Omental fat pad (tissue), 3 donors: ENCODE measurements at regions not wholly inside any gene's neighbourhood (a gene's known extent, or its start where the extent isn't known, plus 50 kb on each side); places are given as distances from the start of the nearest gene placed in this dataset.
"Not testable (repeated sequence)": the region's sequence is repeated elsewhere in the genome, so short reads cannot be mapped to it uniquely, and the experiment has no call there.

Experiments used
- ATAC-seq: fragments of 150-250 bp; one replicate; pipeline ENCODE4 v1.9.1; 2016; ENCODE audit warnings: mild to moderate bottlenecking, moderate library complexity; ENCODE audit not compliant: low FRiP score
- DNase-seq: peaks from one replicate; pipeline ENCODE4 v3.0.0-alpha.2; 2019; ENCODE audit warnings: low spot score
- CTCF ChIP-seq, 3 donors: fragments of 450-650 bp; IDR thresholded peaks; one replicate each; pipeline ENCODE4 v1.5.1; 2016 to 2017; ENCODE audit warnings: antibody characterized with exemption in 3 of 3, mild to moderate bottlenecking in 3 of 3, moderate library complexity in 2 of 3

- DNase-seq (no peak), ATAC-seq (no peak)
- TF ChIP-seq CTCF (IDR thresholded peaks at IDR 0.05) = no peak
Observed at GRCh38 chr1:64343105-64343822, 126.7 kb upstream of the CACHD1 start.

- no peak for TF ChIP-seq CTCF (IDR thresholded peaks at IDR 0.05)
- ATAC-seq (no peak), DNase-seq (no peak)
Observed at GRCh38 chr1:64343823-64344190, 126.1 kb upstream of the CACHD1 start.

GRCh38 chr1:64348270-64348960 is 121.5 kb upstream of the CACHD1 start:
- no peak for ATAC-seq
- no peak for TF ChIP-seq CTCF (IDR thresholded peaks at IDR 0.05)
- DNase-seq = no peak

GRCh38 chr1:64348961-64349648 is 120.8 kb upstream of the CACHD1 start:
- peak; percentile 57 for ATAC-seq

GRCh38 chr1:64355534-64355933 is 114.4 kb upstream of the CACHD1 start:
- ATAC-seq = not testable (repeated sequence)

More at GRCh38 chr1:64348961-64349648, 120.8 kb upstream of the CACHD1 start:
- no peak for TF ChIP-seq CTCF (IDR thresholded peaks at IDR 0.05)
- DNase-seq = no peak

GRCh38 chr1:64356636-64357256 is 113.2 kb upstream of the CACHD1 start:
- no peak for ATAC-seq
- DNase-seq = no peak
- no peak for TF ChIP-seq CTCF (IDR thresholded peaks at IDR 0.05)

More at GRCh38 chr1:64355534-64355933, 114.4 kb upstream of the CACHD1 start:
- not testable (repeated sequence) for DNase-seq

GRCh38 chr1:64357422-64357821 is 112.5 kb upstream of the CACHD1 start:
- no peak for TF ChIP-seq CTCF (IDR thresholded peaks at IDR 0.05)
- no peak for DNase-seq
- ATAC-seq = no peak
